Astrocyte of the spinal cord (primary cell): ENCODE measurements at regions not wholly inside any gene's neighbourhood (a gene's known extent, or its start where the extent isn't known, plus 50 kb on each side); places are given as distances from the start of the nearest gene placed in this dataset.

Experiments used
- DNase-seq: peaks from one replicate; pipeline ENCODE4 v3.0.0; 2011; ENCODE audit warnings: low read depth, low spot score
- H3K4me3 ChIP-seq: 2 replicates; pipeline ENCODE4 v1.5.1; 2011; ENCODE audit warnings: low read depth, mild to moderate bottlenecking, low read length, moderate library complexity
- in situ Hi-C: cut with HindIII; loops from 2 replicates; pipeline ENCODE4 v1.10.0; 2017; ENCODE audit warnings: low sequenced_read_pairs
- TF ChIP-seq, protein P1 (sequence below): IDR thresholded peaks from 2 replicates; pipeline ENCODE4 v1.5.1; 2012; ENCODE audit warnings: low read depth, mild to moderate bottlenecking, low read length, inconsistent platforms

DNA sequence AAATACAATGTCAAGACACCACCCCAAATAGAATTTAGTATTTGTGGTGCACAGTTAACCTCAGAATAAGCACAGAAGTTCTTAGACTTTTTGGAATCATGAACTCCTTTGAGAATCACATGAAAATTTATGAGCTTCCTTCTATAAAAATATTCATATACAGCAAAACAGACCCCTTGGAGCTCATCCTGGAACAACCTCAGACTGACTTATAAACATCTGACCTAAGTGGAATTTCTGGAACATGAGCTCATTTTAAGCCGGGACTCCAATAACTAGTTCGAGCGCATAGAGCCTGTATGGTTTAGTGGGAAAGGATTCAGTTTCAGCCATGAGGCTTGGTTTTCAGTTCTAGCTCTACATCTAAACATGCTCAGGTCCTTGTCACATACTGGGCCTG, 192.3 kb downstream of the DEPDC1B start:
- TF ChIP-seq, protein P1, sequence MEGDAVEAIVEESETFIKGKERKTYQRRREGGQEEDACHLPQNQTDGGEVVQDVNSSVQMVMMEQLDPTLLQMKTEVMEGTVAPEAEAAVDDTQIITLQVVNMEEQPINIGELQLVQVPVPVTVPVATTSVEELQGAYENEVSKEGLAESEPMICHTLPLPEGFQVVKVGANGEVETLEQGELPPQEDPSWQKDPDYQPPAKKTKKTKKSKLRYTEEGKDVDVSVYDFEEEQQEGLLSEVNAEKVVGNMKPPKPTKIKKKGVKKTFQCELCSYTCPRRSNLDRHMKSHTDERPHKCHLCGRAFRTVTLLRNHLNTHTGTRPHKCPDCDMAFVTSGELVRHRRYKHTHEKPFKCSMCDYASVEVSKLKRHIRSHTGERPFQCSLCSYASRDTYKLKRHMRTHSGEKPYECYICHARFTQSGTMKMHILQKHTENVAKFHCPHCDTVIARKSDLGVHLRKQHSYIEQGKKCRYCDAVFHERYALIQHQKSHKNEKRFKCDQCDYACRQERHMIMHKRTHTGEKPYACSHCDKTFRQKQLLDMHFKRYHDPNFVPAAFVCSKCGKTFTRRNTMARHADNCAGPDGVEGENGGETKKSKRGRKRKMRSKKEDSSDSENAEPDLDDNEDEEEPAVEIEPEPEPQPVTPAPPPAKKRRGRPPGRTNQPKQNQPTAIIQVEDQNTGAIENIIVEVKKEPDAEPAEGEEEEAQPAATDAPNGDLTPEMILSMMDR, result no peak
- in situ Hi-C loops, result no loop called here
- H3K4me3 ChIP-seq, result no peak overlapping the region
- peak; percentile 88 for DNase-seq

DNA sequence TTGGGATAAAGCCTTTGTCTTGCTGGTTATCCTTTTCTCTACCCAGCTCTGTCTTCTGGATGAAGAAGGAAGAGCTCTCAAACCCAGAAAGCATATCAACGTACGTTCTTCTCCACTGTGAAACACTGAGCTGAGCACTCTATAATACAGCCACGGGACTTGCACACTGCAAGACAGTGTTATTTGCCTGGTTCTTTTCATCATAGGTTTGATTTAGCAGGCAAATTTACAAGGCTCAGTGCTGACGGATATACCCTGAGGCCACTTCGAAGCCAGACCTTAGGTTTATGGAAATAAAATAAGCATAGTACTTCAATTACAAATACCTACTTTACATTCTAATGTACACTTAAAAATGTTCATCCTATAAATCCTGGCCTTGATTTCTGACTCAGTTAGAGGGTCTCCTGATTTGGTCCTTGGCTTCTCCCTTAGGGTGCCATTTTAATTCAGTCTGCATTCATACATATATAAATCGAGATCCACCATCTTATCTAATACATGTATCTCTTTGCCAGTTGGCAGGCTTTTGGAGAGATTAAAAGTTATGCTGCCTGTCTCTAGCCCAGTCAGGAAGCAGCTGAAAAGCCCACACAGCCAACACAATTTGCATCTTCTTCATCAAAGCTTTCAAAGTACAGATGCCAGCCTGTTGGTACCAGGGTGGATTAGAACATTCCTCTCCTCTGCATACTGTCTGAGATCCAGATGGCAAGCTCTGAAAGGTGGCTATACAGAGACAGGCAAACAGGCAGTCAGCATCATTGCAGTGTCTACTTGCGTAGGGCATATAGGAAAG, 194.4 kb downstream of the DEPDC1B start:
- DNase-seq, result no peak
- TF ChIP-seq, protein P1, result no peak
- in situ Hi-C loops, result no loop called here
- H3K4me3 ChIP-seq, result no peak overlapping the region

DNA sequence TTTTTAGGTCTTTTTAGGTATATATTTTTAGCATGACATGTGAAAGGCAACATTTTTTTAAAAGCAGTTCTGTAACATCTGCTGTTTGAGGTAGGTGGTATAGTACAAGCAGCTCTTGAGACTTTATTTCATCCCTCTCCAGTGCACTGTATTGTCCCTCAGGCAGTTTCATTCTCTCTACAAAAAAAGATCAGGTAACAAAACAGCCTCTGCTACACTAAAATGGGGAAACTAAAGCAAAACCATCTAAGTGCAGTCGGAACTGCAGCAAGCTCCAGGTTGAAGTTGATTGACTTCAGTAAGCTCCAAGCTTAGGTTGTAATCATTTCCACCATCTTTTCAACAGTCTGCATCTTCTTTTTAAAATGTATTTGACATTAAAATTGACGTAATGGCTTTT, 195.6 kb downstream of the DEPDC1B start:
- H3K4me3 ChIP-seq, result no peak overlapping the region
- in situ Hi-C loops, result no loop called here
- TF ChIP-seq, protein P1, result no peak
- DNase-seq, result no peak

DNA sequence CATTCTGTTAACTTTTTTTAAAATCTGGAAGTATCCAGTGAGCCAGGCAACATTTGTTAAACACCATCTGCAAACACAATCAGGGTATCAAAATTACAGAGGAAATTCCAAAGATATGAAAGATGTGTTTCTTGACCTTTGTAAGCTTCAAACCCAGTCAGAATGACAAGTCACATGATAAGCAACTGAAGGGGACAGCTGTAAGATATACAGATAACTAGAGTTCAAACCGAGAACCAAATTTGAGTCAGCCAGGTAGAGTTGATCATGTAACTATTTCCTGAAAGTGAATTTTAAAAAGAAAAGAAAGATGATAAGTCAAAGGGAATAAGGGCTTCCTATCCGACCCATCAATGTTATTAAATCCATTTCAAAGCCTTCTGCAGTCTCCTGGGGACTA, 196.2 kb downstream of the DEPDC1B start:
- in situ Hi-C loops, result no loop called here
- TF ChIP-seq, protein P1, result no peak

DNA sequence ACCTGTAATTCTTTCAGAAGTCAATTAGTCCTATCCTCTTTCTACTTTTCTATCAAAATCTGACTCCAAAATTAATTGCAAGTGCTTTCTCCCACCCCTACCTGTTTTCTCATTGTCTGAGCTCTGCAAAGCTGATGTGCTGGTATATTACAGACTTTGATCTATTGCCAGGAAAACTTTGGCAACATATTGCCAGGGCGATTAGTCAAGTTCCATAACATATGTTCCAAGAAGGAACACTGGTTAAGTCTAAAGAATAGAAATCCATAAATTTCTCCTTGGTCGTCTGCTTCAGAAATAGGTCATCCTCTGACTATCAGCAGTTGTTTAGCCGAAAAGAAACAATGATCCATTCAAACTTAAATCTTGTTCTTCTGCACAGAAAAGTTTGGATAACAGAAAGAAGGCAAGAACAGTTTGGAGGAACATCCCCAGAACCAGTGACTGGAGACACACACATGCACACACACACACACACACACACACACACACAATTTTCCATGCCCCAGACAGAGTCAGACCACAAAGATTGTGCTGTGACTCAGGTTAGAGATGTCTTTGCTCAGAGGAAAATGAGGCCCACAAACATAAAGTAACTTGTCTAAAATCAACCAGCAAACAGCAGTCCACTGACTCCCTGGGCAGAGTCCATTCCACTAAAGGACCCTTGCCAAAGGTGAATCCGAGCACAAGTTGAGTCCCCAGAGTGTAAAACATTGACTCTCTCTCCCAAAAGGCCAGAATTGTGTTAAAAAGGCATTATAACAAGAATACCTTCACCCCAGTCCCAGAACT, 202.1 kb downstream of the DEPDC1B start:
- H3K4me3 ChIP-seq, result no peak overlapping the region
- in situ Hi-C loops, result no loop called here
- DNase-seq, result peak; percentile 67
- TF ChIP-seq, protein P1, result no peak

More for the DNA sequence above, 196.2 kb downstream of the DEPDC1B start:
- H3K4me3 ChIP-seq, result no peak overlapping the region
- no peak for DNase-seq

DNA sequence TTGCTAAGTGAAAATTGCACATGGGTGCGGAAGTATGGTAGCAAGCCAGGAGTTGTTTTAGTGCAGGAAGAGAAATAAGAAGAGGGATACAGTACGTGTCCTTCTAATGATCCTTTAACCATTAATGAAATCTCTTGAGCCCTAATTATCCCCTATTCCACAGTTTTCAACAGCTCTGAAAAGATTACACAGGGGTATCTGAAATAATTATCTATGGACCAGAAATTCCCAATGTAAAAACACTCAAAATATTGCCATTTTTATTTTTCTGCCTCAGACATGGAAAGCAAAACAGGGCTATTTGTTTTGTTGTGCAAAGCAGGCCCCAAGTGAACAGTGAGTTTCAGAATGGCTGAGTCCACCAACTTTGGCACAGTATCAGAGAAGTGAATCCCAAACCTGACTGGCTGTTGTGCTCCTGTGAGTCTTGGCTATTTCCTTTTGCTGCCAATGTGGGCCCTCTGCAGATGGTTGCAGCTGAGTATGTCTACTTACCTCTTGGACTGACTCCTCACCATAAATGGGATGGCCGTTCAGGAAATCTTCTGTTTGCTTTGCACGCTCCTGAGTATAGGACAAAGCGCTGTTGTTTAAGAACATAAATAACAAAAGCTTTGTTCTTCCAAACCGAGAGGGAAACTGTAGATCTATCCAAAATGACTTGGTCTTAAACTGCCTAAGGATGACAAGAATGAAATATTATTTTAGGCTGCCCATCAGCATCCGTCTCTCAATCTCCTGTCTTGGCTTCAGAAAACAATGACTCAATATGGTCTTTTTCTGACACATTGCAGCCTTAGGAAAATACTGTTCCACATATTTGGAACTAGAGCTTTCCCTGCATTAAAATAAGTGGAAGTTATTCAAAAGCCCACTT, 204.1 kb downstream of the DEPDC1B start:
- H3K4me3 ChIP-seq, result no peak overlapping the region
- TF ChIP-seq, protein P1, result no peak
- in situ Hi-C loops, result no loop called here
- peak; percentile 30 for DNase-seq
